PC-9 (cell line): ENCODE measurements at regions not wholly inside any gene's neighbourhood (a gene's known extent, or its start where the extent isn't known, plus 50 kb on each side); places are given as distances from the start of the nearest gene placed in this dataset.

ENCODE experiments used
- EZH2 ChIP-seq: fragments of 200-600 bp; sonication (generic); IDR thresholded peaks from 2 replicates; pipeline ENCODE4 v1.8.0; 2017; ENCODE audit warnings: antibody characterized with exemption, low read depth
- TF ChIP-seq, protein P1 (sequence below): fragments of 200-600 bp; sonication (generic); conservative IDR thresholded peaks from 2 replicates; pipeline ENCODE4 v1.6.1; 2017; ENCODE audit warnings: mixed run types, antibody characterized with exemption, mild to moderate bottlenecking, moderate library complexity

DNA sequence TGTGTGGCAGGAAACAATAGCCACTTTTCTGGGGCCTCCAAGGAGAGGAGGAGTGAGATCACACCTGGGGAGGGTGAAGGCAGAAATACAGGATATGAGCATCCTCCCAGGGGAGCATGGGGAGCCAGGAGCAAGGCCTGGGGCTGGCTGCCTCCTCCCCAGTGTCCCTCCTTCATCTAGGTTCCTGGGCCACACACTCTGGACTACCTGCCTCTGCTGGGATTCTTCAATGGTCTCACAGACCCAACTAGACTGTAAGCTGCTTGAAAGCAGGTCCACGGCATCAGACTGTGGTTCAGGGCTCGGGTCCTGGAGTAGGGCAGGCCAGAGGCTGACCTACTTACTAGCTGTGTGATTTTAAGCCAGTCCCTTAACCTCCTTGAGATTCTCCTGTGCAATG lies 94.0 kb downstream of the MCFD2 start:
- no peak for TF ChIP-seq EZH2
- TF ChIP-seq, protein P1, sequence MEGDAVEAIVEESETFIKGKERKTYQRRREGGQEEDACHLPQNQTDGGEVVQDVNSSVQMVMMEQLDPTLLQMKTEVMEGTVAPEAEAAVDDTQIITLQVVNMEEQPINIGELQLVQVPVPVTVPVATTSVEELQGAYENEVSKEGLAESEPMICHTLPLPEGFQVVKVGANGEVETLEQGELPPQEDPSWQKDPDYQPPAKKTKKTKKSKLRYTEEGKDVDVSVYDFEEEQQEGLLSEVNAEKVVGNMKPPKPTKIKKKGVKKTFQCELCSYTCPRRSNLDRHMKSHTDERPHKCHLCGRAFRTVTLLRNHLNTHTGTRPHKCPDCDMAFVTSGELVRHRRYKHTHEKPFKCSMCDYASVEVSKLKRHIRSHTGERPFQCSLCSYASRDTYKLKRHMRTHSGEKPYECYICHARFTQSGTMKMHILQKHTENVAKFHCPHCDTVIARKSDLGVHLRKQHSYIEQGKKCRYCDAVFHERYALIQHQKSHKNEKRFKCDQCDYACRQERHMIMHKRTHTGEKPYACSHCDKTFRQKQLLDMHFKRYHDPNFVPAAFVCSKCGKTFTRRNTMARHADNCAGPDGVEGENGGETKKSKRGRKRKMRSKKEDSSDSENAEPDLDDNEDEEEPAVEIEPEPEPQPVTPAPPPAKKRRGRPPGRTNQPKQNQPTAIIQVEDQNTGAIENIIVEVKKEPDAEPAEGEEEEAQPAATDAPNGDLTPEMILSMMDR: no peak
